ENCODE measurements at regions not wholly inside any gene's neighbourhood (a gene's known extent, or its start where the extent isn't known, plus 50 kb on each side); places are given as distances from the start of the nearest gene placed in this dataset.

- no peaks in the 10 kb centered on the region for H3K9me3 ChIP-seq (ENCODE audit: insufficient read depth, low read length)
- no peak overlapping the region for H2AFZ ChIP-seq (ENCODE audit: low read depth, low read length, severe bottlenecking)
Measured at GRCh38 chr1:219060798-219061197, 112.9 kb upstream of the LYPLAL1 start.

GRCh38 chr1:219062161-219062560, 111.5 kb upstream of the LYPLAL1 start:
- H3F3A ChIP-seq (ENCODE audit: insufficient read depth) = no peaks in the 10 kb centered on the region
- no peaks in the 10 kb centered on the region for H3K27me3 ChIP-seq (ENCODE audit: low read length)
- no peaks in the 10 kb centered on the region for H4K20me1 ChIP-seq (ENCODE audit: low read depth, low read length)
- no peak overlapping the region for H3K9ac ChIP-seq (ENCODE audit: low read length)
- H3K36me3 ChIP-seq (ENCODE audit: low read length) = no peaks in the 10 kb centered on the region
- H3K4me3 ChIP-seq (ENCODE audit: insufficient read depth, low read length, poor library complexity, severe bottlenecking) = no peak overlapping the region
- no peak overlapping the region for H3K4me2 ChIP-seq (ENCODE audit: low read depth, low read length, poor library complexity, severe bottlenecking)
- no peaks in the 10 kb centered on the region for H3K9me3 ChIP-seq (ENCODE audit: insufficient read depth, low read length)
- H3K9me2 ChIP-seq (replicated peaks; ENCODE audit: insufficient read depth, low read length) = no peaks in the 10 kb centered on the region
- TF ChIP-seq EZH2phosphoT487 (conservative IDR thresholded peaks at IDR 0.05; ENCODE audit: low read length) (no peak), CTCF (IDR thresholded peaks at IDR 0.05; ENCODE audit: insufficient read depth, low read length, poor library complexity, severe bottlenecking) (no peak)
- H3K27ac ChIP-seq (ENCODE audit: low read depth, low read length) = no peak overlapping the region
- no peak overlapping the region for H2AFZ ChIP-seq (ENCODE audit: low read depth, low read length, severe bottlenecking)
- H3K79me2 ChIP-seq (ENCODE audit: insufficient read depth, low read length) = no peaks in the 10 kb centered on the region

More at GRCh38 chr1:219060798-219061197, 112.9 kb upstream of the LYPLAL1 start:
- no peaks in the 10 kb centered on the region for H3K36me3 ChIP-seq (ENCODE audit: low read length)
- H3K4me2 ChIP-seq (ENCODE audit: low read depth, low read length, poor library complexity, severe bottlenecking) = no peak overlapping the region
- H3K79me2 ChIP-seq (ENCODE audit: insufficient read depth, low read length) = no peaks in the 10 kb centered on the region
- no peaks in the 10 kb centered on the region for H4K20me1 ChIP-seq (ENCODE audit: low read depth, low read length)
- no peaks in the 10 kb centered on the region for H3K27me3 ChIP-seq (ENCODE audit: low read length)
- H3K9ac ChIP-seq (ENCODE audit: low read length) = no peak overlapping the region
- TF ChIP-seq EZH2phosphoT487 (conservative IDR thresholded peaks at IDR 0.05; ENCODE audit: low read length) (no peak), CTCF (IDR thresholded peaks at IDR 0.05; ENCODE audit: insufficient read depth, low read length, poor library complexity, severe bottlenecking) (no peak)
- H3F3A ChIP-seq (ENCODE audit: insufficient read depth) = no peaks in the 10 kb centered on the region
- H3K9me2 ChIP-seq (replicated peaks; ENCODE audit: insufficient read depth, low read length) = no peaks in the 10 kb centered on the region
- no peak overlapping the region for H3K27ac ChIP-seq (ENCODE audit: low read depth, low read length)
- H3K4me3 ChIP-seq (ENCODE audit: insufficient read depth, low read length, poor library complexity, severe bottlenecking) = no peak overlapping the region

- H3K27ac ChIP-seq (ENCODE audit: low read depth, low read length) = no peak overlapping the region
- no peaks in the 10 kb centered on the region for H3K9me3 ChIP-seq (ENCODE audit: insufficient read depth, low read length)
- TF ChIP-seq CTCF (IDR thresholded peaks at IDR 0.05; ENCODE audit: insufficient read depth, low read length, poor library complexity, severe bottlenecking) (no peak), EZH2phosphoT487 (conservative IDR thresholded peaks at IDR 0.05; ENCODE audit: low read length) (no peak)
- H3K4me3 ChIP-seq (ENCODE audit: insufficient read depth, low read length, poor library complexity, severe bottlenecking) = no peak overlapping the region
- H2AFZ ChIP-seq (ENCODE audit: low read depth, low read length, severe bottlenecking) = no peak overlapping the region
- H3K27me3 ChIP-seq (ENCODE audit: low read length) = no peaks in the 10 kb centered on the region
- no peak overlapping the region for H3K4me2 ChIP-seq (ENCODE audit: low read depth, low read length, poor library complexity, severe bottlenecking)
- no peaks in the 10 kb centered on the region for H4K20me1 ChIP-seq (ENCODE audit: low read depth, low read length)
- H3F3A ChIP-seq (ENCODE audit: insufficient read depth) = no peaks in the 10 kb centered on the region
- H3K79me2 ChIP-seq (ENCODE audit: insufficient read depth, low read length) = no peaks in the 10 kb centered on the region
- no peaks in the 10 kb centered on the region for H3K9me2 ChIP-seq (replicated peaks; ENCODE audit: insufficient read depth, low read length)
- no peaks in the 10 kb centered on the region for H3K36me3 ChIP-seq (ENCODE audit: low read length)
- no peak overlapping the region for H3K9ac ChIP-seq (ENCODE audit: low read length)
Measured at GRCh38 chr1:219066098-219066497, 107.6 kb upstream of the LYPLAL1 start.
